PC-3 (cell line): ENCODE measurements at regions not wholly inside any gene's neighbourhood (a gene's known extent, or its start where the extent isn't known, plus 50 kb on each side); places are given as distances from the start of the nearest gene placed in this dataset.

ENCODE experiments used
- ATAC-seq: fragments of 200-7000 bp; cut with Tn5 transposase; 2 replicates; pipeline ENCODE4 v1.9.1; 2020; ENCODE audit warnings: mild to moderate bottlenecking, moderate library complexity
- BruUV-seq: library from RNA; stranded (reverse); fragments of 400-500 nt; replicated peaks from 2 replicates; lab custom pipeline; 2021; lab: Mats Ljungman, UMichigan
- CTCF ChIA-PET: fragments of 300-600 bp; sonication (Branson Sonifier 250); formaldehyde crosslinking; loops from one replicate; lab custom pipeline; 2022; ENCODE audit warnings: antibody characterized with exemption; lab: Charles Lee
- POLR2A ChIA-PET: fragments of 300-600 bp; sonication (Branson Sonifier 250); formaldehyde crosslinking; loops from one replicate; lab custom pipeline; 2022; ENCODE audit warnings: antibody characterized with exemption; ENCODE audit not compliant: unreplicated experiment; lab: Charles Lee
- DNase-seq: peaks from one replicate; pipeline ENCODE4 v3.0.0-alpha.2; 2015
- H2AFZ ChIP-seq: fragments of 300-600 bp; sonication (generic); 2 replicates; pipeline ENCODE4 v1.6.0; 2016; ENCODE audit warnings: antibody characterized with exemption, low read length
- H3F3A ChIP-seq: fragments of 300-600 bp; sonication (generic); one replicate; pipeline ENCODE4 v1.6.0; 2017; ENCODE audit warnings: antibody characterized with exemption, low read length, control low read depth, mild to moderate bottlenecking; ENCODE audit not compliant: unreplicated experiment
- H3K27ac ChIP-seq: fragments of 300-600 bp; sonication (generic); 2 replicates; pipeline ENCODE4 v1.5.1; 2016; ENCODE audit warnings: mild to moderate bottlenecking, low read length
- H3K27me3 ChIP-seq: fragments of 300-600 bp; sonication (generic); 2 replicates; pipeline ENCODE4 v1.6.1; 2016; ENCODE audit warnings: low read length, mixed read lengths
- H3K36me3 ChIP-seq: fragments of 300-600 bp; sonication (generic); 2 replicates; pipeline ENCODE4 v1.6.1; 2016; ENCODE audit warnings: low read depth, mixed run types, low read length, mixed read lengths
- H3K4me1 ChIP-seq: fragments of 300-600 bp; sonication (generic); 2 replicates; pipeline ENCODE4 v1.5.1; 2016; ENCODE audit warnings: low read length; ENCODE audit not compliant: insufficient read depth
- H3K4me2 ChIP-seq: fragments of 300-600 bp; sonication (generic); 2 replicates; pipeline ENCODE4 v1.6.0; 2016; ENCODE audit warnings: low read length
- H3K4me3 ChIP-seq: fragments of 300-600 bp; sonication (generic); 2 replicates; pipeline ENCODE4 v1.5.1; 2016; ENCODE audit warnings: mild to moderate bottlenecking, low read length, mixed read lengths
- H3K79me2 ChIP-seq: fragments of 300-600 bp; sonication (generic); 2 replicates; pipeline ENCODE4 v1.6.1; 2017; ENCODE audit warnings: low read length, mixed read lengths
- H3K9ac ChIP-seq: fragments of 300-600 bp; sonication (generic); 2 replicates; pipeline ENCODE4 v1.6.0; 2016; ENCODE audit warnings: mild to moderate bottlenecking, low read length
- H3K9me2 ChIP-seq: fragments of 300-600 bp; sonication (generic); replicated peaks from 2 replicates; pipeline ENCODE4 v1.6.1; 2016; ENCODE audit warnings: mixed run types, low read length, mixed read lengths
- H3K9me3 ChIP-seq: fragments of 300-600 bp; sonication (generic); 2 replicates; pipeline ENCODE4 v1.6.1; 2016; ENCODE audit warnings: low read length, mixed read lengths
- H4K20me1 ChIP-seq: fragments of 300-600 bp; sonication (generic); 2 replicates; pipeline ENCODE4 v1.6.1; 2016; ENCODE audit warnings: low read length, mixed read lengths
- CTCF ChIP-seq: fragments of 300-600 bp; sonication (generic); conservative IDR thresholded peaks from 2 replicates; pipeline ENCODE4 v1.5.1; 2017; ENCODE audit warnings: antibody characterized with exemption, low read depth, mild to moderate bottlenecking, low read length
- EZH2 ChIP-seq: fragments of 300-600 bp; sonication (generic); IDR thresholded peaks from one replicate; pipeline ENCODE4 v1.6.1; 2017; ENCODE audit warnings: antibody characterized with exemption, mild to moderate bottlenecking, low read length; ENCODE audit not compliant: unreplicated experiment
- EZH2phosphoT487 ChIP-seq: fragments of 300-600 bp; sonication (generic); IDR thresholded peaks from 2 replicates; pipeline ENCODE4 v1.6.1; 2018; ENCODE audit warnings: mild to moderate bottlenecking, antibody characterized with exemption, low read length, borderline replicate concordance
- intact Hi-C: fragments of 100-400 bp; cut with micrococcal nuclease; formaldehyde crosslinking; loops from 2 replicates; pipeline ENCODE4 v1.9.0; 2023

DNA sequence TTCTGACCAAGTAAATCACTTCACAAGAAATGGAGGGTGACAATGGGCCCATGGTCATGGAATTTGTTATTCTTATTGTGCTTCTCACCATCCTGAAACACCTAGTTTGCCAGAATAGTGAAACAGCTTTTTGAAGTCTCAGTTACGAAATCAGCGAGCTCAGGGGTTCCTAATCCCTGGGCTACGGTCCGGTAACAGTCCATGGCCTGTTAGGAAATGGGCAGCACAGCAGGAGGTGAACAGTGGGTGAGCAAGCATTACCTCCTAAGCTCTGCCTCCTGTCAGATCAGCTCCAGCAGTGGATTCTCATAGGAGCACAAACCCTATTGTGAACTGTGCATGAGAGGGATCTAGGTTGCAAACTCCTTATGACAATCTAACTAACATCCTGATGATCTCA lies 1356.3 kb downstream of the KCNT2 start:
- BruUV-seq, result no TSS peak
- Histone ChIP-seq H4K20me1 (no peaks in the 10 kb centered on the region), H3K4me3 (no peak overlapping the region), H3K27ac (no peak overlapping the region), H3K27me3 (no peaks in the 10 kb centered on the region), H3K4me1 (no peaks in the 10 kb centered on the region), H3K79me2 (no peaks in the 10 kb centered on the region), H3K4me2 (no peak overlapping the region), H3K9me2 (no peaks in the 10 kb centered on the region), H3K36me3 (no peaks in the 10 kb centered on the region), H2AFZ (no peak overlapping the region), H3K9me3 (no peaks in the 10 kb centered on the region), H3K9ac (no peak overlapping the region), H3F3A (no peaks in the 10 kb centered on the region)
- ATAC-seq (no peak), DNase-seq (no peak)
- TF ChIP-seq EZH2phosphoT487, result no peak
- no peak for TF ChIP-seq CTCF
- TF ChIP-seq EZH2, result no peak
- intact Hi-C loops, result no loop called here
- CTCF ChIA-PET, result no interaction called here
- POLR2A ChIA-PET, result interaction anchor here (0.6 kb wide), 1 partner anchor 540 kb away, joined by 5 read pairs; no protein-coding TSS in a partner anchor

- CTCF ChIA-PET, result no interaction called here
- TF ChIP-seq CTCF (no peak), EZH2phosphoT487 (no peak), EZH2 (no peak)
- Histone ChIP-seq H4K20me1 (no peaks in the 10 kb centered on the region), H3K36me3 (no peaks in the 10 kb centered on the region), H3K9me3 (no peaks in the 10 kb centered on the region), H2AFZ (no peak overlapping the region), H3K79me2 (no peaks in the 10 kb centered on the region), H3K4me1 (no peaks in the 10 kb centered on the region), H3K27me3 (no peaks in the 10 kb centered on the region), H3F3A (no peaks in the 10 kb centered on the region), H3K4me2 (no peak overlapping the region), H3K9me2 (no peaks in the 10 kb centered on the region), H3K9ac (no peak overlapping the region), H3K4me3 (no peak overlapping the region), H3K27ac (no peak overlapping the region)
- POLR2A ChIA-PET, result no interaction called here
- no TSS peak for BruUV-seq
- ATAC-seq, result no peak
- intact Hi-C loops, result no loop called here
- no peak for DNase-seq
Observed at GRCh38 chr1:195243492-195243891, 1364.7 kb downstream of the KCNT2 start.

DNA sequence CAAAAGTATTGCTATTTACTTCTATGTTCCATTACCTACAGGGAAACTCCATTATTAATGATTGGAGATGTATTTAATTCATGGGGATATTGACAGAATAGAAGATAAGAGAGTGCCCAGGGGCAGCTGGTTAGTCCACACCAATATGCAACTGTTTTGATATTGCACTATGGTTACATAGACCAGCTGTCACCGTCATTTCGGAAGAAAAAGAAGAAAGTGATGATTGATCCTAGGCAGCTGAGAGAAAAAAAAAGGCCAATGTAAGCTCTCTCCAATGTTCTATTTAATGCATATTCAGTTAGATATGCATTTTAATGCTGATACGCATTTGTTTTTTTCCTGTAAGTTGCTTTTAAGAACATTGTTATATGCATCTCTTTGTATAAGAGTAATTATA lies 1367.2 kb downstream of the KCNT2 start:
- no peak overlapping the region for H3K9ac ChIP-seq
- BruUV-seq, result no TSS peak
- no peak for ATAC-seq

More for the DNA sequence above, 1367.2 kb downstream of the KCNT2 start:
- no peaks in the 10 kb centered on the region for H3K4me1 ChIP-seq
- intact Hi-C loops, result no loop called here
- no peak overlapping the region for H2AFZ ChIP-seq
- CTCF ChIA-PET, result no interaction called here
- no peaks in the 10 kb centered on the region for H3K27me3 ChIP-seq
- no peak for TF ChIP-seq CTCF
- no peak for TF ChIP-seq EZH2
- TF ChIP-seq EZH2phosphoT487, result no peak
- H3F3A ChIP-seq, result no peaks in the 10 kb centered on the region
- H3K9me2 ChIP-seq, result no peaks in the 10 kb centered on the region
- H3K9me3 ChIP-seq, result no peaks in the 10 kb centered on the region
- no peak for DNase-seq
- no peaks in the 10 kb centered on the region for H3K36me3 ChIP-seq
- H3K4me3 ChIP-seq, result no peak overlapping the region
- H3K79me2 ChIP-seq, result no peaks in the 10 kb centered on the region
- no peaks in the 10 kb centered on the region for H4K20me1 ChIP-seq
- H3K4me2 ChIP-seq, result no peak overlapping the region
- H3K27ac ChIP-seq, result no peak overlapping the region
- POLR2A ChIA-PET, result no interaction called here
